ENCODE measurements at regions not wholly inside any gene's neighbourhood (a gene's known extent, or its start where the extent isn't known, plus 50 kb on each side); places are given as distances from the start of the nearest gene placed in this dataset.

- no peak for DNase-seq
Measured at GRCh38 chr4:189294574-189294973, 646.1 kb upstream of the FRG1 start.

- DNase-seq = no peak
Measured at GRCh38 chr4:189299706-189300105, 641.0 kb upstream of the FRG1 start.

- DNase-seq = no peak
Measured at GRCh38 chr4:189301692-189302091, 639.0 kb upstream of the FRG1 start.

DNA sequence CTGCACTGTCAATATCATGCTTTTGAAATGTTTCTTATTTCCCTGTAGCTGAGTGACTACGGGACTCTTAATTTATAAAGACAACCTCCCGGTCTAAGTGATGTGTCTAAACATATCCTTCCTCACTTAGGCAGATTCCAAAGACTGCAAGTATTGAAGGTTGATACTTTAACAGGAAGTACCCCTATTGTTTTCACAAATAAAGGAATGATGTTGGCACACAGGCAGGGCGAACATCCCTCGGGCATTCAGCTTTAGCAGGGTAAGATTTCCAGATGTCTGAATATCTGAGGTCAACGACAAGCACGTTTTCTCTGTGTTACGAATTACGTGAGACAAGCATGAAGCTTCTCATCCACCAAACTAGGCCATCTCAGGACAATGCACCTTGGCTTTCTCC is 638.0 kb upstream of the FRG1 start:
- DNase-seq = no peak

DNA sequence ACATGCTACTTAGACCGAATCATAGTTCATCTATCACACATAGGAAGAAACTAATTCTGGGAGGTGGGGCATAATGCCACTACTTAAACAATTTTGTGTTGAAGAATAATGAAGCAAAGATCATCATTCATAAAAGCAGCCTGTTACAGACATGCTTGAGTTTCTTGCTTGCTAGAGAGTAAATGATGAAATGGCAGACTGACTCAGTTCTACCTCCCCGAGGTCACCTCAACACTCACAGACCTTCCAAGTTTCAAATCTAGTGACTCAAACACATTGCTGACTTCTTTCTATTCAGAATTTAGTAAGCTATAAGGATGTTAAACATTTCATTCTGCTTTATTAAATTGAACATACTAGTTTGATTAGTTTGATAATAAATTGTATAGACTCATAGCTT is 636.5 kb upstream of the FRG1 start:
- DNase-seq = no peak

DNA sequence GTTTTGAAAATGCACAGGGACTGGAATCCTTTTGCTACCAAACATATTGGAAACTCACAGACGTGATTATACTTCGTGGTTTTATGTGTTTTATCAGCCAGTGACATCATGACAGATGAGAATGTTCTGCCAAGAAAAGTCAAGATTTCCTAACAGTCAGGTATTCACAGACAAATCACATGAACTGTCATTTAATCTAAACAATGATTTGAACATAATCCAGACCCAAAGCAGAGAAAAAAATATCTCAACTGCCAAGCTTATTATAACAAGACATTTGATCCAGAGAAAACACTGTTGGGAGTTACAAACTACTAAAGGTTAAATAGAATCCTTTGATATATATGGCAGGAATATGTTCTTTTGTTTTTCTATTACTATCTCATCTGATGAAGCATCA is 635.9 kb upstream of the FRG1 start:
- DNase-seq = no peak

DNA sequence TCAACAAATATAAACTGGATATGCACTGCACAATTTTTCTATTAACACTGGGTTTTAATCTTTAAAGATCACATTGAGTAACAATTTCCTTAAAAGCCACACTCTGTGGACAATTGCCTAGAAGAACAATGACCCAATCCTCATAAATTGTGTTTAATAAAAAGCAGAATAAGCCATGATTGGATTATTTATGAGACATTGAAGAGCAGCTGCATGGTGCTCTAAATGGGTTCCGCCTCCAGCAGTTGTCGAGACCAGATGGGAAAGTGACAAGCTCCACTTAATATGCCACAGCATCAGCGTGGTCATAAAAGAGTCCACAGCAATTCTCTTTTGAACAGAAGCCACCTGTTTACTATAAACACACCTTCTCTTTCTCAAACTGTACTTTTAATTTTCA is 635.2 kb upstream of the FRG1 start:
- DNase-seq = no peak

DNA sequence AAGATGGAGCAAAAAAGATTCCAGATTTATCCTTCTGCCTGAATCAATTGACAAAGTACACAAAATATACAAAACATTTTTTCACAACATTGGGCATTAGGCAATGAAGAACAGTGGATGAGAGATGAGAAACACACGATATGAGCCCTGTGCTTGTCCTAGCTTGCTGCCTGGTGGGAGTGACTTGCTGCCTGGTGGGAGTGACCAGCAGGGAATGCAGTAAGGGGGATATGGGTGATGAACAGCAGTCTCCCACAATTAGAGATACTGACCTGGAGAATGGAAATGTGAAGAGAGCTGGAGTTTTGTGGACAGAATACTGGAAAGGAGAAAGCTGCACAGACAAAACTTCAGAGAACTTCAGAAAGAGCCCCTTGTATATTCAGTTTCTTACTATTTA is 629.4 kb upstream of the FRG1 start:
- no peak for DNase-seq

- DNase-seq = no peak
Measured at GRCh38 chr4:189313064-189313463, 627.6 kb upstream of the FRG1 start.

DNA sequence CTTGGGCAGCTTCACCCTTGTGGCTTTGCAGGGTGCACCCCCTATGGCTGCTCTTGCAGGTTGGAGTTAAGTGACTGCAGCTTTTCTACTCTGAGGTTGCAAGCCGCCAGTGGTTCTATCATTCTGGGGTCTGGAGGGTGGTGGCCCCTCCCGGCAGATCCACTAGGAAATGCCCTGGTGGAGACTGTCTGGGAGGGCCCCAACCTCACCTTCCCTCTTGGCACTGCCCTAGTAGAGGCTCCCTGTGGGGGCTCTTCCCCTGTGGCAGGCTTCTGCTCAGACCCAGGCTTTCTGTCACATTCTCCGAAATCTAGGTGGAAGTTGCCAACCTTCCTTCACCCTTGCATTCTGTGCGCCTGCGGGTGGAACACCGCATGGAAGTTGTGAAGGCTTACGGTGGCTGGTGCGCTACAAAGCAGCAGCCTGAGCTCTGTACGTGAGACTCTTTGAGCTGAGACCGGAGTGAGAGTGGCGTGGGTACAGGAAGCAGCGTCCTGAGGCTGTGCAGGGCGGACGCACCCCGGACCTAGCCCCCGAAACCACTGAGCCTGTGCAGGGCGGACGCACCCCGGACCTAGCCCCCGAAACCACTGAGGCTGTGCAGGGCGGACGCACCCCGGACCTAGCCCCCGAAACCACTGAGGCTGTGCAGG is 626.7 kb upstream of the FRG1 start:
- no peak for DNase-seq

GRCh38 chr4:189322426-189322825 is 618.2 kb upstream of the FRG1 start:
- no peak for DNase-seq

GRCh38 chr4:189341881-189342280 is 598.8 kb upstream of the FRG1 start:
- no peak for DNase-seq

- DNase-seq = no peak
Measured at GRCh38 chr4:189355590-189355989, 585.1 kb upstream of the FRG1 start.

- no peak for DNase-seq
Measured at GRCh38 chr4:189362364-189362763, 578.3 kb upstream of the FRG1 start.

- no peak for DNase-seq
Measured at GRCh38 chr4:189364032-189364449, 576.6 kb upstream of the FRG1 start.

DNA sequence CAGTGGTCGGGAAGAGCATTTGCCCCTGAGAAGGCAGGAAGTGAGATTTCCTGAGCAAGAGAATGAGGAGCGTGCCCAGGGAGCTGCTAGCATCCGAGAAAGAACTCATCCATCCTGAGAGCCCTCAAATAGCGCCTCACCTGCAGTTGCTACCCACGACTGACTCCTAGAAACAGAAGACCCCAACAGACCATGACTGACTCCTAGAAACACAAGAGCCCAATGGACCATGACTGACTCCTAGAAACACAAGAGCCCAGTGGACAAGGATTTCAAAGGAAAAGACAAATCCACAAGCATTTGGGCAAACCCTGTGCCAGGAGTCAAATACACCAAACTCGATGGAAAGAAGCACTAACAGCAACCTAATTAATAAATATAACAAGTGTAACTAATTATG is 575.2 kb upstream of the FRG1 start:
- no peak for DNase-seq

GRCh38 chr4:189367832-189368231 is 572.8 kb upstream of the FRG1 start:
- no peak for DNase-seq

DNA sequence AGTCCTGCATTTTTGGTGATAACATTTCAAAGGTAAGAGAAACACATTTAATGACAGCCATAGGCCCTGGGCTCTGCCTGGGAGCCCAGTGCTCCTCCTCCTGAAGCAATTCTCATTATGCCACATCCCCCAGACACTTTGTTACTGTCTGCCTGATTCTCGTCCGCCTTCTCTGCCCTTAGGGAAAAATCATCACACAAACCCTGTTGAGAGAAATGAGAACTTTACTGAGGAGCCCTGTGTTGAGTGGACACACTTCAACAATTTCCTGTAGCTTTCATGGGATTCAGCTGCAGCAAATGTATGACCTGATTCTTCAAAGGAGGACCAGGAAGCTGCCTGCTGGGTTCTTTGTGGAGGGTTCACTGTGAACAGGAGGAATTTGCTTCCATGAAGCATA is 566.5 kb upstream of the FRG1 start:
- DNase-seq = no peak

DNA sequence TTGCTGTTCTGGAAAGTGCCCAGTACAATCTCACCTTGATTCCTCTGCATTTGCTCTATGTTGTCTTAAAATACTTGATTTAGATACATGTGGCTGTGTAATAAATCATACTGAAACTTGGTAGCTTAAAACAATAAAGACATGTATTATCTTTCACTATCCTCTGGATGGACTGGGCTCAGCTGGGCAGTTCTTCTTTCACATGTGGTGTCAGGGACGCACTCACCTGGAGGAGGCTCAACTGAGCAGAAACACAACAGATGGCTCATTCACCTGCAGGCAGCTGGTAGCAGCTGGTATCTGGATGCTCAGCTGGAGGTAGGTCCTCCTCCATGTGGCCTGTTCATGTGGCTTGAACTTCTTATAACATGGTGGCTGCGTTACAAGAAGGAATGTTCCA is 563.8 kb upstream of the FRG1 start:
- DNase-seq = no peak

GRCh38 chr4:189377569-189377968 is 563.1 kb upstream of the FRG1 start:
- no peak for DNase-seq

DNA sequence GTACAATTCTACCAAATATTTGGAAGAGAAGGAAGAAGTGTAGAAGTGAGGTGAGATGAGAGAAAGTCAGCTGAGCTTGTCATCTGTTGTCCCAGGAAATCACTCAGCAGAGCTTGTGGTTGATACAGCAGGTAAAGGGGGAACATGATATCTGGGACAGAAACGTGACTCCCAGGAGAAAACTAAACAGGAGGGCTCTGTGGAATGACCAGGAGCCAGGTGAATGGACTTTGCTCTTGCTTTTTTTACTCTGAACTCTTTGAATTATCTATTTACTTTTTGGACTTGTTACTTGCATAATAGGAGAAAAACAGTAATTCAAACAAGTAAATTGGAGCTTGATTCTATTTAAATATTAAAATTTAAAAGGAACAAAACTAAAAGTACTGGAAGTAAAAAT is 555.6 kb upstream of the FRG1 start:
- no peak for DNase-seq

- no peak for DNase-seq
Measured at GRCh38 chr4:189385579-189385978, 555.1 kb upstream of the FRG1 start.

GRCh38 chr4:189396435-189396834 is 544.2 kb upstream of the FRG1 start:
- no peak for DNase-seq

DNA sequence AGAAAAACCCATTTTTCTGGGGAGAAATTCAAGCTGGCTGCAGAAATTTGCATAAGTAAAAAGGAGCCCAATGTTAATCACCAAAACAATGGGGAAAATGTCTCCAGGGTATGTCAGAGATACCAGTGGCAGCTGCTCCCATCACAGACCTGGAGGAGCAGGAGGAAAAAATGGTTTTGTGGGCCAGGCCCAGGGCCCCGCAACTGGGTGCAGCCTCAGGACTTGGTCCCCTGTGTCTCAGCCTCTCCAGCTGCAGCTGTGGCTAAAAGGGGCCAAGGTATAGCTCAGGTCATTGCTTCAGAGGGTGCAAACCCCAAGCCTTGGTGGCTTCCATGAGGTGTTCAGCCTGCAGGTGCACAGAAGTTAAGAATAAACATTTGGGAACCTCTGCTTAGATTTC is 536.4 kb upstream of the FRG1 start:
- no peak for DNase-seq

DNA sequence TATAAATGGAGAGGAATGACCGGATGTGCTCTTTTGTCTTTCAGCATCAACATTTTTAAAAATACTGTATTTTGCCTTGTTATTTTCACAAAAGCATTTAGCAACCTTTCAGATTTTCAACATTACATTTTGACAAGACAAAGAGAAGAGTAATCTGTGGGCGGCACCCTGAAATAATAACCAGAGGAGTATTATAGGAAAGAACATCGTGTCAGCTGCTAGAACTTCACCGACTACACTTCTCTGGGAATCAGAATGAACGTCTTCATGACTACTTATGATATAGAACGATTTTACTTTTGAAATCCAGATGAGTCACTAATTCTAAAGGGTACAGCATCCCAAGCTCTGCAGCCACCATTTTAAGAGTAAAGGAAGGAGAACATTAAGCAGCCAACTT is 531.5 kb upstream of the FRG1 start:
- DNase-seq = no peak

All from right kidney (tissue), 1 donor.